Liver (tissue), 3 donors: ENCODE measurements at regions not wholly inside any gene's neighbourhood (a gene's known extent, or its start where the extent isn't known, plus 50 kb on each side); places are given as distances from the start of the nearest gene placed in this dataset.

Source experiments
- CTCF ChIP-seq: fragments of 150-350 bp; IDR thresholded peaks from 2 replicates; pipeline ENCODE4 v1.5.1; 2017; ENCODE audit warnings: improper control_type of control experiment, low read depth, low read length; ENCODE audit not compliant: missing input control
- FOXA2 ChIP-seq: IDR thresholded peaks from 2 replicates; pipeline ENCODE4 v1.6.1; 2016; ENCODE audit warnings: antibody characterized with exemption
- GABPA ChIP-seq, 2 donors: IDR thresholded peaks in 1 of 2; conservative IDR thresholded peaks in 1 of 2; 2 replicates each; pipeline ENCODE4 v1.6.1; 2016; ENCODE audit warnings: antibody characterized with exemption in 2 of 2, mild to moderate bottlenecking in 1 of 2, moderate library complexity in 1 of 2
- HNF4G ChIP-seq: IDR thresholded peaks from 2 replicates; pipeline ENCODE4 v1.6.1; 2016; ENCODE audit warnings: antibody characterized with exemption
- JUND ChIP-seq, 2 donors: IDR thresholded peaks; 2 replicates each; pipeline ENCODE4 v1.6.1; 2016; ENCODE audit warnings: antibody characterized with exemption in 2 of 2
- RAD21 ChIP-seq, 2 donors: IDR thresholded peaks; 2 replicates each; pipeline ENCODE4 v1.6.1; 2016; ENCODE audit warnings: antibody characterized with exemption in 2 of 2, mild to moderate bottlenecking in 2 of 2
- REST ChIP-seq: IDR thresholded peaks from 2 replicates; pipeline ENCODE4 v1.6.1; 2016; ENCODE audit warnings: antibody characterized with exemption, mild to moderate bottlenecking
- RXRA ChIP-seq, 2 donors: IDR thresholded peaks; 2 replicates each; pipeline ENCODE4 v1.6.1; 2017 to 2018; ENCODE audit warnings: antibody characterized with exemption in 2 of 2, mild to moderate bottlenecking in 1 of 2
- SP1 ChIP-seq: IDR thresholded peaks from 2 replicates; pipeline ENCODE4 v1.6.1; 2018; ENCODE audit warnings: antibody characterized with exemption, mild to moderate bottlenecking
- TAF1 ChIP-seq: conservative IDR thresholded peaks from 2 replicates; pipeline ENCODE4 v1.6.1; 2016; ENCODE audit warnings: antibody characterized with exemption, mild to moderate bottlenecking
- TF ChIP-seq, protein P1 (sequence below): IDR thresholded peaks from 2 replicates; pipeline ENCODE4 v1.6.1; 2016; ENCODE audit warnings: antibody characterized with exemption
- TF ChIP-seq, protein P2 (sequence below): IDR thresholded peaks from 2 replicates; pipeline ENCODE4 v1.6.1; 2016; ENCODE audit warnings: antibody characterized with exemption
- donor health status: healthy.
- donor health status: healthy.

DNA sequence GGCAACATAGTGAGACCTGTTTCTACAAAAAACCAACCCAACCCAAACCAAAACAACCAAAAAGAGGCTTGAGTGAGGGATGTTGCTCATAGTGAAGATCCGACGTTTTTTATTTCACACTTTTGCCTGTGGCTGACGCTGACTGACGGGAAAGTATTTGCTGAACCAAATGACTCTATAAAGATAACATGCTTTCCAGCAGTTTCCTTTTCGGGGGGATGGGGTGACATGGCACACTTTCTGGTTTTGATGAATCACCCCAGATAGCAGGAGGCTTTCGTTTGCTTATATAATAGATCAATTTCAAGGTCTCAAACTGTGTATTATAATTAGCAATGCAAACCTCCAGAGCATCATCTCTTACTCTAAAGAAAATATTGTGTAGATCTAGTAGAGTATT lies 150.8 kb downstream of the AQP4 start:
- TF ChIP-seq JUND (IDR thresholded peaks at IDR 0.05) (no peak), RAD21 (IDR thresholded peaks at IDR 0.05) (no peak), CTCF (no peak), HNF4G (no peak), SP1 (no peak), GABPA (IDR thresholded peaks at IDR 0.05 in 1 of 2, conservative IDR thresholded peaks at IDR 0.05 in 1 of 2) (no peak), REST (no peak), RXRA (IDR thresholded peaks at IDR 0.05) (no peak), FOXA2 (no peak), TAF1 (no peak)
- TF ChIP-seq, protein P1, sequence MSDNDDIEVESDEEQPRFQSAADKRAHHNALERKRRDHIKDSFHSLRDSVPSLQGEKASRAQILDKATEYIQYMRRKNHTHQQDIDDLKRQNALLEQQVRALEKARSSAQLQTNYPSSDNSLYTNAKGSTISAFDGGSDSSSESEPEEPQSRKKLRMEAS, result no peak
- TF ChIP-seq, protein P2, sequence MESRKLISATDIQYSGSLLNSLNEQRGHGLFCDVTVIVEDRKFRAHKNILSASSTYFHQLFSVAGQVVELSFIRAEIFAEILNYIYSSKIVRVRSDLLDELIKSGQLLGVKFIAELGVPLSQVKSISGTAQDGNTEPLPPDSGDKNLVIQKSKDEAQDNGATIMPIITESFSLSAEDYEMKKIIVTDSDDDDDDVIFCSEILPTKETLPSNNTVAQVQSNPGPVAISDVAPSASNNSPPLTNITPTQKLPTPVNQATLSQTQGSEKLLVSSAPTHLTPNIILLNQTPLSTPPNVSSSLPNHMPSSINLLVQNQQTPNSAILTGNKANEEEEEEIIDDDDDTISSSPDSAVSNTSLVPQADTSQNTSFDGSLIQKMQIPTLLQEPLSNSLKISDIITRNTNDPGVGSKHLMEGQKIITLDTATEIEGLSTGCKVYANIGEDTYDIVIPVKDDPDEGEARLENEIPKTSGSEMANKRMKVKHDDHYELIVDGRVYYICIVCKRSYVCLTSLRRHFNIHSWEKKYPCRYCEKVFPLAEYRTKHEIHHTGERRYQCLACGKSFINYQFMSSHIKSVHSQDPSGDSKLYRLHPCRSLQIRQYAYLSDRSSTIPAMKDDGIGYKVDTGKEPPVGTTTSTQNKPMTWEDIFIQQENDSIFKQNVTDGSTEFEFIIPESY, result no peak
